Testis (tissue), 2 donors: ENCODE measurements at regions not wholly inside any gene's neighbourhood (a gene's known extent, or its start where the extent isn't known, plus 50 kb on each side); places are given as distances from the start of the nearest gene placed in this dataset.

Source experiments
- DNase-seq: peaks from one replicate; pipeline ENCODE4 v3.0.0-alpha.2; 2019
- H3K27ac ChIP-seq, 2 donors: fragments of 200-600 bp; sonication (generic); one replicate each; pipeline ENCODE4 v1.5.1; 2019
- H3K27me3 ChIP-seq: fragments of 200-600 bp; sonication (generic); one replicate; pipeline ENCODE4 v1.5.1; 2019
- H3K36me3 ChIP-seq: fragments of 200-600 bp; sonication (generic); one replicate; pipeline ENCODE4 v1.5.1; 2017; ENCODE audit warnings: low read depth; ENCODE audit errors: missing control alignments
- H3K4me1 ChIP-seq: fragments of 200-600 bp; sonication (generic); one replicate; pipeline ENCODE4 v1.5.1; 2019
- H3K4me3 ChIP-seq, 2 donors: fragments of 200-600 bp; sonication (generic); one replicate each; pipeline ENCODE4 v1.5.1; 2017 to 2019
- H3K9me3 ChIP-seq: fragments of 200-600 bp; sonication (generic); one replicate; pipeline ENCODE4 v1.5.1; 2017
- POLR2A ChIP-seq: fragments of 450-650 bp; IDR thresholded peaks from one replicate; pipeline ENCODE4 v1.6.1; 2017; ENCODE audit warnings: antibody characterized with exemption, mild to moderate bottlenecking, moderate library complexity
- WGBS, 2 donors: methylation state at CpG; one replicate each; pipeline ENCODE4 v1.1.5; 2018; 5-methylcytosine and 5-hydroxymethylcytosine counted together
- intact Hi-C: fragments of 100-400 bp; cut with DNase I; formaldehyde crosslinking; loops from one replicate; pipeline ENCODE4 v1.15.1; 2023; ENCODE audit warnings: low total_unique reads
- TF ChIP-seq, protein P1 (sequence below), 3 experiments: fragments of 450-650 bp in 2 of 3; fragments of 200-600 bp in 1 of 3; sonication (generic) in 1 of 3; IDR thresholded peaks; one replicate each; pipeline ENCODE4 v1.5.1; 2016 to 2019; ENCODE audit warnings: antibody characterized with exemption in 3 of 3, mild to moderate bottlenecking in 2 of 3, moderate library complexity in 1 of 3

DNA sequence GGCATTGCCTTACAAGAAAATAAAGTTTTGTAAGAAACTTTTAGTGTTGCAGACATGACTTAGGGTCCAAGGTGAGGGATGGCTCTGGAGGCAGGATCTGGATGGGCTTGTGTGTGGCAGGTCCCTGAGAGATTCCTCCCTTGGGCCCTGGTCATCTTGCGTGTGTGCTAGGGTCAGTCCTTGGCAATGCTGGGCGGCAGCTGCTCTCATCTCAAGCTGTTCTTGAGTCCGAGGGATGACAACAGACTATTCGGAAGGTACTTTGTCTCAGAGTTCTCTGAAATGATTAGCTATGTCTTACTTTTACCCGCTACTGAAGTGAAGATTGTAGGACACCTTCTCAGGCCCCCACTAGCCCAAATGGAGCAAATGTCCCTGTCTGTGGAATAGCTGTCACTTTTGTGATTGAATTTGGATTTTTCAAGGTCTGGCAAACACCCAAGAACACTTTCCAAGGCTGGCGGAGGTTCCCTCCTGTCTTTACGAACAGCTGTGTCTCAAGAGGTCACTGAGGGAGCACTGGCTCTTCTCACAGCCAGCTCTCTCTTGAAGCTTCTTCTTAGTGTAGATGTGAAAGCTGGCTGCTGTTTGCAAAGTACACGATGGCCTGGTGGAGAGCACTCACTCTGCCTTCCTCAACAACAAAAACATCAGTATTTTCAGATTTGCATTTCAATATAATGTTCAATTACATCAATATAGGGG, 253.6 kb downstream of the STK31 start:
- no peaks in the 10 kb centered on the region for H3K9me3 ChIP-seq
- no peaks in the 10 kb centered on the region for H3K27me3 ChIP-seq
- WGBS, 2 donors: 36 to 52% methylated on average over 8 of the region's 8 CpGs
- no peak overlapping the region for H3K27ac ChIP-seq
- H3K4me1 ChIP-seq: no peaks in the 10 kb centered on the region
- intact Hi-C loops: no loop called here
- TF ChIP-seq, protein P1, sequence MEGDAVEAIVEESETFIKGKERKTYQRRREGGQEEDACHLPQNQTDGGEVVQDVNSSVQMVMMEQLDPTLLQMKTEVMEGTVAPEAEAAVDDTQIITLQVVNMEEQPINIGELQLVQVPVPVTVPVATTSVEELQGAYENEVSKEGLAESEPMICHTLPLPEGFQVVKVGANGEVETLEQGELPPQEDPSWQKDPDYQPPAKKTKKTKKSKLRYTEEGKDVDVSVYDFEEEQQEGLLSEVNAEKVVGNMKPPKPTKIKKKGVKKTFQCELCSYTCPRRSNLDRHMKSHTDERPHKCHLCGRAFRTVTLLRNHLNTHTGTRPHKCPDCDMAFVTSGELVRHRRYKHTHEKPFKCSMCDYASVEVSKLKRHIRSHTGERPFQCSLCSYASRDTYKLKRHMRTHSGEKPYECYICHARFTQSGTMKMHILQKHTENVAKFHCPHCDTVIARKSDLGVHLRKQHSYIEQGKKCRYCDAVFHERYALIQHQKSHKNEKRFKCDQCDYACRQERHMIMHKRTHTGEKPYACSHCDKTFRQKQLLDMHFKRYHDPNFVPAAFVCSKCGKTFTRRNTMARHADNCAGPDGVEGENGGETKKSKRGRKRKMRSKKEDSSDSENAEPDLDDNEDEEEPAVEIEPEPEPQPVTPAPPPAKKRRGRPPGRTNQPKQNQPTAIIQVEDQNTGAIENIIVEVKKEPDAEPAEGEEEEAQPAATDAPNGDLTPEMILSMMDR (IDR thresholded peaks at IDR 0.05): no peak
- no peak for TF ChIP-seq POLR2A
- H3K4me3 ChIP-seq: no peak overlapping the region
- no peaks in the 10 kb centered on the region for H3K36me3 ChIP-seq
- DNase-seq: no peak

GRCh38 chr7:23964715-23965114, 254.7 kb downstream of the STK31 start:
- H3K27ac ChIP-seq: no peak overlapping the region
- H3K4me3 ChIP-seq: no peak overlapping the region
- DNase-seq: no peak
- TF ChIP-seq POLR2A: no peak
- TF ChIP-seq, protein P1 (IDR thresholded peaks at IDR 0.05): no peak
- no peaks in the 10 kb centered on the region for H3K36me3 ChIP-seq
- 73 to 75% methylated on average over 7 of the region's 7 CpGs for WGBS, 2 donors
- H3K4me1 ChIP-seq: no peaks in the 10 kb centered on the region
- no peaks in the 10 kb centered on the region for H3K9me3 ChIP-seq
- H3K27me3 ChIP-seq: no peaks in the 10 kb centered on the region
- intact Hi-C loops: no loop called here

DNA sequence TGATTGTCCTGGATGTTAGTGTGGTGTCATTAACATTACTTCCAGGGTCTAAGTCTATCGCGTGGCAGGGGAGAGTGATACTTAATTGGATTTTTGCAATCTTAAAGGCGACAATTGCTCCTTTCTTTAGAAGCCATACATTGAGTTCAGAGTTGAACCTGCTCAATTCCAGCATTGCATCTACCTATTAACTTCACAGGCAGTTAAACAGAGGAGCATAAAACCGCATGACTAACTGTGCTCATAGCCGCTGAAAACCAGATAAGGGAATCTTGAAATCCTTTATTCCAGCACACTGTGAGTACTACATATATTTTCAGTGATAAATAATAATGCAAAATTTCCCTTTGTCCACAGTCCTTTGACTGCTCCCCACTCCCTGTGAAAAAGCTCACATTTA, 255.3 kb downstream of the STK31 start:
- no peaks in the 10 kb centered on the region for H3K27me3 ChIP-seq
- no peak overlapping the region for H3K4me3 ChIP-seq
- no peak for TF ChIP-seq POLR2A
- TF ChIP-seq, protein P1 (IDR thresholded peaks at IDR 0.05): no peak
- no peaks in the 10 kb centered on the region for H3K9me3 ChIP-seq
- WGBS, 2 donors: 68 to 80% methylated on average over 5 of the region's 5 CpGs
- no peak overlapping the region for H3K27ac ChIP-seq
- H3K36me3 ChIP-seq: no peaks in the 10 kb centered on the region
- no peaks in the 10 kb centered on the region for H3K4me1 ChIP-seq
- intact Hi-C loops: no loop called here
- DNase-seq: no peak

DNA sequence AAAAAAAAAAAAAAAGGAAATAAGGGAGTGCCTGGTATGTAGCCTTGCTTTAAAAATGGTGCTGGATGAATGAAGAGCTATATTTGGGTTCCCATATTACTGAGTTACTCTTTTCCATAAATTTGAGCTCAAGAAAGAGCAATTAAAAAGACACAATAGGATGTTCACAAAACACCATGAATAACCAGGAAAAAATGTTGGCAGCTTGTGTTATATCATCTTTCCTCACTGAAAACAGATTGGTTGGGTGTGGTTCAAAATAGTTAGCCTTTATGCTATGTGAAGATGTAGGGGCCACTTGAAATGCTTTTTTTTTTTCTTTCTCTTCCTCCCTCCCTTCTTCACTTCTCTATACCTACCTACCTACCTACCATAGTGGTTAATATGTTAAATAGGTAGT, 256.9 kb downstream of the STK31 start:
- no peak for DNase-seq
- no peaks in the 10 kb centered on the region for H3K9me3 ChIP-seq
- no peaks in the 10 kb centered on the region for H3K4me1 ChIP-seq
- no peaks in the 10 kb centered on the region for H3K36me3 ChIP-seq
- no peak overlapping the region for H3K4me3 ChIP-seq
- no peak overlapping the region for H3K27ac ChIP-seq
- H3K27me3 ChIP-seq: no peaks in the 10 kb centered on the region
- TF ChIP-seq, protein P1 (IDR thresholded peaks at IDR 0.05): no peak
- TF ChIP-seq POLR2A: no peak
- intact Hi-C loops: no loop called here

- WGBS, 2 donors: 57 to 66% methylated on average over 5 of the region's 5 CpGs
- intact Hi-C loops: no loop called here
- H3K36me3 ChIP-seq: no peaks in the 10 kb centered on the region
Measured at GRCh38 chr7:23967949-23968599, 258.1 kb downstream of the STK31 start.

More at GRCh38 chr7:23967949-23968599, 258.1 kb downstream of the STK31 start:
- Histone ChIP-seq H3K4me3 (no peak overlapping the region), H3K4me1 (no peaks in the 10 kb centered on the region), H3K27ac (no peak overlapping the region), H3K9me3 (no peaks in the 10 kb centered on the region), H3K27me3 (no peaks in the 10 kb centered on the region)
- TF ChIP-seq POLR2A: no peak
- TF ChIP-seq, protein P1 (IDR thresholded peaks at IDR 0.05): no peak
- no peak for DNase-seq
